Muscle of arm (tissue), 1 donor: ENCODE measurements at regions not wholly inside any gene's neighbourhood (a gene's known extent, or its start where the extent isn't known, plus 50 kb on each side); places are given as distances from the start of the nearest gene placed in this dataset.
"Not testable (repeated sequence)": the region's sequence is repeated elsewhere in the genome, so short reads cannot be mapped to it uniquely, and the experiment has no call there.

Source experiments
- DNase-seq: peaks from one replicate; pipeline ENCODE4 v3.0.0-alpha.2; 2013

- DNase-seq: not testable (repeated sequence)
These were observed 124.7 kb upstream of the PRKX start for GRCh38 chrX:3837958-3838643.

- DNase-seq: not testable (repeated sequence)
These were observed 123.8 kb upstream of the PRKX start for GRCh38 chrX:3837211-3837610.

GRCh38 chrX:3833761-3834542 is 120.5 kb upstream of the PRKX start:
- not testable (repeated sequence) for DNase-seq

GRCh38 chrX:3830020-3830419 is 116.6 kb upstream of the PRKX start:
- not testable (repeated sequence) for DNase-seq

GRCh38 chrX:3829041-3829531 is 115.6 kb upstream of the PRKX start:
- not testable (repeated sequence) for DNase-seq

GRCh38 chrX:3828378-3829040 is 115.1 kb upstream of the PRKX start:
- not testable (repeated sequence) for DNase-seq

GRCh38 chrX:3824008-3824407 is 110.6 kb upstream of the PRKX start:
- not testable (repeated sequence) for DNase-seq

GRCh38 chrX:3820167-3820566 is 106.7 kb upstream of the PRKX start:
- DNase-seq: no peak

GRCh38 chrX:3817480-3817879 is 104.0 kb upstream of the PRKX start:
- DNase-seq: not testable (repeated sequence)

- peak; percentile 55 for DNase-seq
These were observed 102.6 kb upstream of the PRKX start for GRCh38 chrX:3815896-3816664.

GRCh38 chrX:3811331-3812311 is 98.2 kb upstream of the PRKX start:
- DNase-seq: no peak

- no peak for DNase-seq
These were observed 94.5 kb upstream of the PRKX start for GRCh38 chrX:3807906-3808305.

GRCh38 chrX:3806630-3807029 is 93.2 kb upstream of the PRKX start:
- DNase-seq: no peak

- no peak for DNase-seq
These were observed 90.3 kb upstream of the PRKX start for GRCh38 chrX:3803713-3804112.

GRCh38 chrX:3803305-3803704 is 89.9 kb upstream of the PRKX start:
- no peak for DNase-seq

GRCh38 chrX:3795411-3795810 is 82.0 kb upstream of the PRKX start:
- DNase-seq: not testable (repeated sequence)

- no peak for DNase-seq
These were observed 78.0 kb upstream of the PRKX start for GRCh38 chrX:3791449-3791848.

GRCh38 chrX:3788494-3789233 is 75.2 kb upstream of the PRKX start:
- DNase-seq: no peak

- no peak for DNase-seq
These were observed 74.4 kb upstream of the PRKX start for GRCh38 chrX:3787856-3788255.

GRCh38 chrX:3785822-3786221 is 72.4 kb upstream of the PRKX start:
- not testable (repeated sequence) for DNase-seq
